OCI-LY7 (cell line): ENCODE measurements at regions not wholly inside any gene's neighbourhood (a gene's known extent, or its start where the extent isn't known, plus 50 kb on each side); places are given as distances from the start of the nearest gene placed in this dataset.
"Not testable (repeated sequence)": the region's sequence is repeated elsewhere in the genome, so short reads cannot be mapped to it uniquely, and the experiment has no call there.

Experiments used
- EZH2phosphoT487 ChIP-seq: fragments of 200-600 bp; sonication (generic); IDR thresholded peaks from 2 replicates; pipeline ENCODE4 v1.6.1; 2018; ENCODE audit warnings: low read depth, borderline replicate concordance, mild to moderate bottlenecking, mixed run types, antibody characterized with exemption, low read length, moderate library complexity, mixed read lengths
- TF ChIP-seq, protein P1 (sequence below): fragments of 200-600 bp; sonication (generic); conservative IDR thresholded peaks from 2 replicates; pipeline ENCODE4 v1.5.1; 2014; ENCODE audit warnings: mild to moderate bottlenecking, antibody characterized with exemption, low read length, moderate library complexity, mixed read lengths

DNA sequence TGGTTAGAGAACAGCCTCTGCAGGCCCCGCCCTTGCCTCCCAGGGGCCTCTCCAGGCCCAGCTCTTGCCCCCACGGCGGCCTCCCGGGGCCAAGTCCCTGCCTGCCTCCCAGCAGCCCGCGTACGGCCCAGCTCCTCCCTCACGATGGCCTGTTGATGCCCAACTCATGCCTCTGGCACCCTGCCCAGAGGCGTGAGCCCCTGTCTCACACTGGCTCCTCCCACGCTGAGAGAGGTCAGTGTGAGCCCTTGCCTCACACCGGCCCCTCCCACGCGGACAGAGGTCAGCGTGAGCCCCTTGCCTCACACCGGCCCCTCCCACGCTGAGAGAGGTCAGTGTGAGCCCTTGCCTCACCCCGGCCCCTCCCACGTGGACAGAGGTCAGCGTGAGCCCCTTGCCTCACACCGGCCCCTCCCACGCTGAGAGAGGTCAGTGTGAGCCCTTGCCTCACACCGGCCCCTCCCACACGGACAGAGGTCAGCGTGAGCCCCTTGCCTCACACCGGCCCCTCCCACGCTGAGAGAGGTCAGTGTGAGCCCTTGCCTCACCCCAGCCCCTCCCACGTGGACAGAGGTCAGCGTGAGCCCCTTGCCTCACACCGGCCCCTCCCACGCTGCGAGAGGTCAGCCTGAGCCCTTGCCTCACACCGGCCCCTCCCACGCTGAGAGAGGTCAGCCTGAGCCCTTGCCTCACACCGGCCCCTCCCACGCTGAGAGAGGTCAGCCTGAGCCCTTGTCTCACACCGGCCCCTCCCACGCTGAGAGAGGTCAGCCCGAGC is 91.4 kb upstream of the PRDM7 start:
- TF ChIP-seq, protein P1, sequence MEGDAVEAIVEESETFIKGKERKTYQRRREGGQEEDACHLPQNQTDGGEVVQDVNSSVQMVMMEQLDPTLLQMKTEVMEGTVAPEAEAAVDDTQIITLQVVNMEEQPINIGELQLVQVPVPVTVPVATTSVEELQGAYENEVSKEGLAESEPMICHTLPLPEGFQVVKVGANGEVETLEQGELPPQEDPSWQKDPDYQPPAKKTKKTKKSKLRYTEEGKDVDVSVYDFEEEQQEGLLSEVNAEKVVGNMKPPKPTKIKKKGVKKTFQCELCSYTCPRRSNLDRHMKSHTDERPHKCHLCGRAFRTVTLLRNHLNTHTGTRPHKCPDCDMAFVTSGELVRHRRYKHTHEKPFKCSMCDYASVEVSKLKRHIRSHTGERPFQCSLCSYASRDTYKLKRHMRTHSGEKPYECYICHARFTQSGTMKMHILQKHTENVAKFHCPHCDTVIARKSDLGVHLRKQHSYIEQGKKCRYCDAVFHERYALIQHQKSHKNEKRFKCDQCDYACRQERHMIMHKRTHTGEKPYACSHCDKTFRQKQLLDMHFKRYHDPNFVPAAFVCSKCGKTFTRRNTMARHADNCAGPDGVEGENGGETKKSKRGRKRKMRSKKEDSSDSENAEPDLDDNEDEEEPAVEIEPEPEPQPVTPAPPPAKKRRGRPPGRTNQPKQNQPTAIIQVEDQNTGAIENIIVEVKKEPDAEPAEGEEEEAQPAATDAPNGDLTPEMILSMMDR, result not testable (repeated sequence)
- not testable (repeated sequence) for TF ChIP-seq EZH2phosphoT487
